M059J (cell line): ENCODE measurements at regions not wholly inside any gene's neighbourhood (a gene's known extent, or its start where the extent isn't known, plus 50 kb on each side); places are given as distances from the start of the nearest gene placed in this dataset.
A peak's percentile ranks its signal among the peaks of the same experiment; 100 is the strongest.

Source experiments
- DNase-seq: peaks from one replicate; pipeline ENCODE4 v3.0.0-alpha.2; 2012; ENCODE audit warnings: low read depth

- DNase-seq = no peak
Measured at GRCh38 chr5:2991884-2992283, 240.4 kb upstream of the IRX2 start.

GRCh38 chr5:2989517-2989916 lies 238.0 kb upstream of the IRX2 start:
- no peak for DNase-seq

GRCh38 chr5:2986301-2986700 lies 234.8 kb upstream of the IRX2 start:
- DNase-seq = no peak

GRCh38 chr5:2985718-2986117 lies 234.2 kb upstream of the IRX2 start:
- no peak for DNase-seq

- no peak for DNase-seq
Measured at GRCh38 chr5:2983583-2984300, 232.3 kb upstream of the IRX2 start.

GRCh38 chr5:2981652-2982051 lies 230.2 kb upstream of the IRX2 start:
- DNase-seq = no peak

- no peak for DNase-seq
Measured at GRCh38 chr5:2981035-2981434, 229.6 kb upstream of the IRX2 start.

- DNase-seq = no peak
Measured at GRCh38 chr5:2960294-2960693, 208.8 kb upstream of the IRX2 start.

GRCh38 chr5:2958976-2959375 lies 207.5 kb upstream of the IRX2 start:
- no peak for DNase-seq

- DNase-seq = no peak
Measured at GRCh38 chr5:2948875-2949274, 197.4 kb upstream of the IRX2 start.

GRCh38 chr5:2946315-2946714 lies 194.8 kb upstream of the IRX2 start:
- peak; percentile 3 for DNase-seq

- no peak for DNase-seq
Measured at GRCh38 chr5:2936413-2936812, 184.9 kb upstream of the IRX2 start.

GRCh38 chr5:2929779-2930178 lies 178.3 kb upstream of the IRX2 start:
- no peak for DNase-seq

GRCh38 chr5:2921651-2922050 lies 170.2 kb upstream of the IRX2 start:
- DNase-seq = no peak

- DNase-seq = no peak
Measured at GRCh38 chr5:2921176-2921575, 169.7 kb upstream of the IRX2 start.

GRCh38 chr5:2920312-2920711 lies 168.8 kb upstream of the IRX2 start:
- DNase-seq = no peak

- DNase-seq = no peak
Measured at GRCh38 chr5:2919310-2920018, 168.0 kb upstream of the IRX2 start.

GRCh38 chr5:2917524-2917923 lies 166.0 kb upstream of the IRX2 start:
- no peak for DNase-seq

GRCh38 chr5:2917093-2917492 lies 165.6 kb upstream of the IRX2 start:
- DNase-seq = no peak

- DNase-seq = no peak
Measured at GRCh38 chr5:2916076-2916682, 164.7 kb upstream of the IRX2 start.

- DNase-seq = no peak
Measured at GRCh38 chr5:2914981-2915484, 163.6 kb upstream of the IRX2 start.

- no peak for DNase-seq
Measured at GRCh38 chr5:2914022-2914661, 162.7 kb upstream of the IRX2 start.
